ENCODE measurements at regions not wholly inside any gene's neighbourhood (a gene's known extent, or its start where the extent isn't known, plus 50 kb on each side); places are given as distances from the start of the nearest gene placed in this dataset.

DNA sequence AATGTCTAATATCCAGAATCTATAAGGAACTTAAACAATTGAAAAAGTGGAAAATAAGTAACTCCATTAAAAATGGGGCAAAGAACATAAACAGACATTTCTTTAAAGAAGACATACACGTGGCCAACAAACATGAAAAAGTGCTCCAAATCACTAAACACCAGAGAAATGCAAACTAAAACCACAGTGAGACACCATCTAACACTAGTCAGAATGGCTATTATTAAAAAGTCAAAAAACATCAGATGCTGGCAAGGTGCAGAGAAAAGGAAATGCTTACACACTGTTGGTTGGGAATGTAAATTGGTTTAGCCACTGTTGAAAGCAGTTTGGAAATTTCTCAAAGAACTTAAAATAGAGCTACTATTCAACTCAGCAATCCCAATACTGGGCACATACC lies 169.2 kb upstream of the MANEA start (continued):
- TF ChIP-seq, protein P1, sequence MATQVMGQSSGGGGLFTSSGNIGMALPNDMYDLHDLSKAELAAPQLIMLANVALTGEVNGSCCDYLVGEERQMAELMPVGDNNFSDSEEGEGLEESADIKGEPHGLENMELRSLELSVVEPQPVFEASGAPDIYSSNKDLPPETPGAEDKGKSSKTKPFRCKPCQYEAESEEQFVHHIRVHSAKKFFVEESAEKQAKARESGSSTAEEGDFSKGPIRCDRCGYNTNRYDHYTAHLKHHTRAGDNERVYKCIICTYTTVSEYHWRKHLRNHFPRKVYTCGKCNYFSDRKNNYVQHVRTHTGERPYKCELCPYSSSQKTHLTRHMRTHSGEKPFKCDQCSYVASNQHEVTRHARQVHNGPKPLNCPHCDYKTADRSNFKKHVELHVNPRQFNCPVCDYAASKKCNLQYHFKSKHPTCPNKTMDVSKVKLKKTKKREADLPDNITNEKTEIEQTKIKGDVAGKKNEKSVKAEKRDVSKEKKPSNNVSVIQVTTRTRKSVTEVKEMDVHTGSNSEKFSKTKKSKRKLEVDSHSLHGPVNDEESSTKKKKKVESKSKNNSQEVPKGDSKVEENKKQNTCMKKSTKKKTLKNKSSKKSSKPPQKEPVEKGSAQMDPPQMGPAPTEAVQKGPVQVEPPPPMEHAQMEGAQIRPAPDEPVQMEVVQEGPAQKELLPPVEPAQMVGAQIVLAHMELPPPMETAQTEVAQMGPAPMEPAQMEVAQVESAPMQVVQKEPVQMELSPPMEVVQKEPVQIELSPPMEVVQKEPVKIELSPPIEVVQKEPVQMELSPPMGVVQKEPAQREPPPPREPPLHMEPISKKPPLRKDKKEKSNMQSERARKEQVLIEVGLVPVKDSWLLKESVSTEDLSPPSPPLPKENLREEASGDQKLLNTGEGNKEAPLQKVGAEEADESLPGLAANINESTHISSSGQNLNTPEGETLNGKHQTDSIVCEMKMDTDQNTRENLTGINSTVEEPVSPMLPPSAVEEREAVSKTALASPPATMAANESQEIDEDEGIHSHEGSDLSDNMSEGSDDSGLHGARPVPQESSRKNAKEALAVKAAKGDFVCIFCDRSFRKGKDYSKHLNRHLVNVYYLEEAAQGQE (IDR thresholded peaks at IDR 0.05; ENCODE audit: unreplicated experiment): no peak
- TF ChIP-seq JUNB (IDR thresholded peaks at IDR 0.05; ENCODE audit: unreplicated experiment) (no peak), EZH2phosphoT487 (IDR thresholded peaks at IDR 0.05; ENCODE audit: unreplicated experiment) (no peak), EZH2 (IDR thresholded peaks at IDR 0.05; ENCODE audit: low read depth, unreplicated experiment) (no peak)
- TF ChIP-seq, protein P2, sequence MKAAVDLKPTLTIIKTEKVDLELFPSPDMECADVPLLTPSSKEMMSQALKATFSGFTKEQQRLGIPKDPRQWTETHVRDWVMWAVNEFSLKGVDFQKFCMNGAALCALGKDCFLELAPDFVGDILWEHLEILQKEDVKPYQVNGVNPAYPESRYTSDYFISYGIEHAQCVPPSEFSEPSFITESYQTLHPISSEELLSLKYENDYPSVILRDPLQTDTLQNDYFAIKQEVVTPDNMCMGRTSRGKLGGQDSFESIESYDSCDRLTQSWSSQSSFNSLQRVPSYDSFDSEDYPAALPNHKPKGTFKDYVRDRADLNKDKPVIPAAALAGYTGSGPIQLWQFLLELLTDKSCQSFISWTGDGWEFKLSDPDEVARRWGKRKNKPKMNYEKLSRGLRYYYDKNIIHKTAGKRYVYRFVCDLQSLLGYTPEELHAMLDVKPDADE (IDR thresholded peaks at IDR 0.05): no peak

DNA sequence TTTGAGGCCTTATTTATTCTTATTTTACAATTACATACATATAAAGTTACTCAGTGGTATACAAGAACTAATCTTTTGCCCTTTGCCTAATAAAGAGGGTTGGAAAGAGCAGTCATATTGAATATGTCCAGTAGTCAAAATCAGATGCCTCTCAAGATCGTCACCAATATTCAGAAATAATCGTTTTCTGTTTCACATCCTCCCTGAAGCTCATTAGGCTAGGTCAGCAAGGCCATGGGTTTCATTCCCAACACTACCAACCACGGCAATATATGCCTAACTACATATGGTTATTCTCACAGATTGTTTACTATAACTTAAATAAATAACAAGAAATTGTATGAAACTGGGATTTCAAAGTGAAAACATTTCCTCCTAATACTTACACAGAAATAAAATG lies 167.2 kb upstream of the MANEA start:
- Mint-ChIP-seq H3K4me1 (no peaks in the 10 kb centered on the region; the same call in 1 of the 3 replicates), H3K36me3 (ENCODE audit: low read depth) (no peaks in the 10 kb centered on the region), H3K27me3 (ENCODE audit: insufficient read depth, low read depth, poor library complexity) (no peaks in the 10 kb centered on the region), H3K27ac (no peak overlapping the region), H3K4me3 (no peak overlapping the region), H3K9me3 (no peaks in the 10 kb centered on the region)
- H3K4me3 ChIP-seq: no peak overlapping the region
- DNase-seq (ENCODE audit: low spot score): no peak
- H3K4me2 ChIP-seq: no peak overlapping the region
- no peaks in the 10 kb centered on the region for H3K9me2 ChIP-seq (ENCODE audit: insufficient read depth)
- no peaks in the 10 kb centered on the region for H3K4me1 ChIP-seq (ENCODE audit: insufficient read depth)
- no peak overlapping the region for H3K27ac ChIP-seq (ENCODE audit: low read depth)
- no peaks in the 10 kb centered on the region for H3F3A ChIP-seq (replicated peaks; ENCODE audit: low read depth)
- H3K79me2 ChIP-seq (replicated peaks; ENCODE audit: insufficient read depth): no peaks in the 10 kb centered on the region
- ATAC-seq: no peak
- no peak overlapping the region for H2AFZ ChIP-seq
- no peaks in the 10 kb centered on the region for H3K36me3 ChIP-seq (ENCODE audit: insufficient read depth)
- H3K27me3 ChIP-seq (ENCODE audit: insufficient read depth): no peaks in the 10 kb centered on the region
- no peaks in the 10 kb centered on the region for H4K20me1 ChIP-seq (replicated peaks; ENCODE audit: insufficient read depth)
- TF ChIP-seq CREB1 (CRISPR knock-in tag; IDR thresholded peaks at IDR 0.05; ENCODE audit: low read depth) (no peak), POLR2AphosphoS5 (IDR thresholded peaks at IDR 0.05; ENCODE audit: low read depth) (no peak), EZH2phosphoT487 (IDR thresholded peaks at IDR 0.05; ENCODE audit: unreplicated experiment) (no peak), EZH2 (IDR thresholded peaks at IDR 0.05; ENCODE audit: low read depth, unreplicated experiment) (no peak), JUNB (IDR thresholded peaks at IDR 0.05; ENCODE audit: unreplicated experiment) (no peak), STAT1 (IDR thresholded peaks at IDR 0.05; ENCODE audit: unreplicated experiment) (no peak), ZNF114 (CRISPR knock-in tag; IDR thresholded peaks at IDR 0.05) (no peak), NANOG (IDR thresholded peaks at IDR 0.05; ENCODE audit: borderline replicate concordance) (no peak)
- TF ChIP-seq, protein P3, sequence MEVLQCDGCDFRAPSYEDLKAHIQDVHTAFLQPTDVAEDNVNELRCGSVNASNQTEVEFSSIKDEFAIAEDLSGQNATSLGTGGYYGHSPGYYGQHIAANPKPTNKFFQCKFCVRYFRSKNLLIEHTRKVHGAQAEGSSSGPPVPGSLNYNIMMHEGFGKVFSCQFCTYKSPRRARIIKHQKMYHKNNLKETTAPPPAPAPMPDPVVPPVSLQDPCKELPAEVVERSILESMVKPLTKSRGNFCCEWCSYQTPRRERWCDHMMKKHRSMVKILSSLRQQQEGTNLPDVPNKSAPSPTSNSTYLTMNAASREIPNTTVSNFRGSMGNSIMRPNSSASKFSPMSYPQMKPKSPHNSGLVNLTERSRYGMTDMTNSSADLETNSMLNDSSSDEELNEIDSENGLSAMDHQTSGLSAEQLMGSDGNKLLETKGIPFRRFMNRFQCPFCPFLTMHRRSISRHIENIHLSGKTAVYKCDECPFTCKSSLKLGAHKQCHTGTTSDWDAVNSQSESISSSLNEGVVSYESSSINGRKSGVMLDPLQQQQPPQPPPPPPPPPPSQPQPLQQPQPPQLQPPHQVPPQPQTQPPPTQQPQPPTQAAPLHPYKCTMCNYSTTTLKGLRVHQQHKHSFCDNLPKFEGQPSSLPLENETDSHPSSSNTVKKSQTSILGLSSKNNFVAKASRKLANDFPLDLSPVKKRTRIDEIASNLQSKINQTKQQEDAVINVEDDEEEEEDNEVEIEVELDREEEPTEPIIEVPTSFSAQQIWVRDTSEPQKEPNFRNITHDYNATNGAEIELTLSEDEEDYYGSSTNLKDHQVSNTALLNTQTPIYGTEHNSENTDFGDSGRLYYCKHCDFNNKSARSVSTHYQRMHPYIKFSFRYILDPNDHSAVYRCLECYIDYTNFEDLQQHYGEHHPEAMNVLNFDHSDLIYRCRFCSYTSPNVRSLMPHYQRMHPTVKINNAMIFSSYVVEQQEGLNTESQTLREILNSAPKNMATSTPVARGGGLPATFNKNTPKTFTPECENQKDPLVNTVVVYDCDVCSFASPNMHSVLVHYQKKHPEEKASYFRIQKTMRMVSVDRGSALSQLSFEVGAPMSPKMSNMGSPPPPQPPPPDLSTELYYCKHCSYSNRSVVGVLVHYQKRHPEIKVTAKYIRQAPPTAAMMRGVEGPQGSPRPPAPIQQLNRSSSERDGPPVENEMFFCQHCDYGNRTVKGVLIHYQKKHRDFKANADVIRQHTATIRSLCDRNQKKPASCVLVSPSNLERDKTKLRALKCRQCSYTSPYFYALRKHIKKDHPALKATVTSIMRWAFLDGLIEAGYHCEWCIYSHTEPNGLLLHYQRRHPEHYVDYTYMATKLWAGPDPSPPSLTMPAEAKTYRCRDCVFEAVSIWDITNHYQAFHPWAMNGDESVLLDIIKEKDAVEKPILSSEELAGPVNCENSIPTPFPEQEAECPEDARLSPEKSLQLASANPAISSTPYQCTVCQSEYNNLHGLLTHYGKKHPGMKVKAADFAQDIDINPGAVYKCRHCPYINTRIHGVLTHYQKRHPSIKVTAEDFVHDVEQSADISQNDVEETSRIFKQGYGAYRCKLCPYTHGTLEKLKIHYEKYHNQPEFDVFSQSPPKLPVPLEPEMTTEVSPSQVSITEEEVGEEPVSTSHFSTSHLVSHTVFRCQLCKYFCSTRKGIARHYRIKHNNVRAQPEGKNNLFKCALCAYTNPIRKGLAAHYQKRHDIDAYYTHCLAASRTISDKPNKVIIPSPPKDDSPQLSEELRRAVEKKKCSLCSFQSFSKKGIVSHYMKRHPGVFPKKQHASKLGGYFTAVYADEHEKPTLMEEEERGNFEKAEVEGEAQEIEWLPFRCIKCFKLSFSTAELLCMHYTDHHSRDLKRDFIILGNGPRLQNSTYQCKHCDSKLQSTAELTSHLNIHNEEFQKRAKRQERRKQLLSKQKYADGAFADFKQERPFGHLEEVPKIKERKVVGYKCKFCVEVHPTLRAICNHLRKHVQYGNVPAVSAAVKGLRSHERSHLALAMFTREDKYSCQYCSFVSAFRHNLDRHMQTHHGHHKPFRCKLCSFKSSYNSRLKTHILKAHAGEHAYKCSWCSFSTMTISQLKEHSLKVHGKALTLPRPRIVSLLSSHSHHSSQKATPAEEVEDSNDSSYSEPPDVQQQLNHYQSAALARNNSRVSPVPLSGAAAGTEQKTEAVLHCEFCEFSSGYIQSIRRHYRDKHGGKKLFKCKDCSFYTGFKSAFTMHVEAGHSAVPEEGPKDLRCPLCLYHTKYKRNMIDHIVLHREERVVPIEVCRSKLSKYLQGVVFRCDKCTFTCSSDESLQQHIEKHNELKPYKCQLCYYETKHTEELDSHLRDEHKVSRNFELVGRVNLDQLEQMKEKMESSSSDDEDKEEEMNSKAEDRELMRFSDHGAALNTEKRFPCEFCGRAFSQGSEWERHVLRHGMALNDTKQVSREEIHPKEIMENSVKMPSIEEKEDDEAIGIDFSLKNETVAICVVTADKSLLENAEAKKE (CRISPR knock-in tag; IDR thresholded peaks at IDR 0.05): no peak
- TF ChIP-seq, protein P1 (IDR thresholded peaks at IDR 0.05; ENCODE audit: unreplicated experiment): no peak

Data from GM23338 (cell line).